Endothelial cell (in vitro differentiated cells): ENCODE measurements at regions not wholly inside any gene's neighbourhood (a gene's known extent, or its start where the extent isn't known, plus 50 kb on each side); places are given as distances from the start of the nearest gene placed in this dataset.

Experiments
- DNase-seq: peaks from one replicate; pipeline ENCODE4 v3.0.0; 2021; ENCODE audit warnings: low spot score
- H3K27ac Mint-ChIP-seq: one replicate; pipeline ENCODE4 v1.8.0; 2021; ENCODE audit warnings: mixed read lengths, inconsistent platforms; ENCODE audit not compliant: unreplicated experiment
- H3K27me3 Mint-ChIP-seq: one replicate; pipeline ENCODE4 v1.8.0; 2021; ENCODE audit warnings: mild to moderate bottlenecking, moderate library complexity, mixed read lengths, inconsistent platforms; ENCODE audit not compliant: unreplicated experiment
- H3K36me3 Mint-ChIP-seq: one replicate; pipeline ENCODE4 v1.8.0; 2021; ENCODE audit warnings: mild to moderate bottlenecking, low read depth, mixed read lengths, inconsistent platforms; ENCODE audit not compliant: unreplicated experiment
- H3K4me1 Mint-ChIP-seq: one replicate; pipeline ENCODE4 v1.8.0; 2021; ENCODE audit warnings: mild to moderate bottlenecking, mixed read lengths, inconsistent platforms; ENCODE audit not compliant: unreplicated experiment
- H3K4me3 Mint-ChIP-seq: one replicate; pipeline ENCODE4 v1.8.0; 2021; ENCODE audit warnings: mild to moderate bottlenecking, mixed read lengths, inconsistent platforms; ENCODE audit not compliant: unreplicated experiment
- H3K9me3 Mint-ChIP-seq: one replicate; pipeline ENCODE4 v1.8.0; 2021; ENCODE audit warnings: mixed read lengths, inconsistent platforms; ENCODE audit not compliant: unreplicated experiment
- TF ChIP-seq, protein P1 (sequence below): fragments of 200-600 bp; sonication (generic); IDR thresholded peaks from one replicate; pipeline ENCODE4 v1.5.0; 2021; ENCODE audit warnings: antibody characterized with exemption; ENCODE audit not compliant: unreplicated experiment

DNA sequence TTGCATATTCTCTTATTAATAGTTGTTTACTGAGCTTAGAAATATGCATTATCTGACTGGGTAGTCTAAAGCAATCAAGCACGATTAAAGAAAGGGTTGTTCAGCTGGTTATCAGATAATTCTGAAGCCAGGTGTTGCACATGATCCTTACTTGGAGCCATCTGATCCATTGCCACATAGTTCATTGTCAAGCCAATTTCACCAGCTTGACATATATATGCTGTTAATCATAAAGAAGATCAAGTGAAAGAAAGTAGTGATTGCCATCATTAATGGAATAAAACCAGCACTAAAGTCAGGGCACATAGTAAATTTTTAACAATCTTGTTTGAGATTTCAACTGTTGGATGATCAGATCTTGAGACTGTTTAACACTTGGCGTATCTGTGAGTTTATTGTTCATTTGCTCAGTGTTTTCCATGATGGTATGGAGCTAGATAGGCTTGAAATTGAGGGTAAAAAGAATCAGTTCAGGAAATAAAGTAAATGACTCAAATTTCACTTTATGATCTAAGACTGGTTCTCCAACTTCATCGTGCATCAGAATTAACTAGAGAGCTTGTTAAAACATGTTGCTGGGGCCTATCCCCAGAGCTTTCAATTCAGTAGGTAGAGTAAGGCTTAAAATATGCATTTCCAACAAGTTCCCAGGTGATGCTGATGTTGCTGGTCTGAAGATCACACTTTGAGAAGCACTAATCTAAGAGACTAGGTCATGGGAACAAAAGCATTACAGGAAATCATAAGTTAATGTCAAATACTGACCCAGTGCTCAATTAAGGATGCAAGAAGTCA lies 539.6 kb downstream of the SATB2 start:
- TF ChIP-seq, protein P1, sequence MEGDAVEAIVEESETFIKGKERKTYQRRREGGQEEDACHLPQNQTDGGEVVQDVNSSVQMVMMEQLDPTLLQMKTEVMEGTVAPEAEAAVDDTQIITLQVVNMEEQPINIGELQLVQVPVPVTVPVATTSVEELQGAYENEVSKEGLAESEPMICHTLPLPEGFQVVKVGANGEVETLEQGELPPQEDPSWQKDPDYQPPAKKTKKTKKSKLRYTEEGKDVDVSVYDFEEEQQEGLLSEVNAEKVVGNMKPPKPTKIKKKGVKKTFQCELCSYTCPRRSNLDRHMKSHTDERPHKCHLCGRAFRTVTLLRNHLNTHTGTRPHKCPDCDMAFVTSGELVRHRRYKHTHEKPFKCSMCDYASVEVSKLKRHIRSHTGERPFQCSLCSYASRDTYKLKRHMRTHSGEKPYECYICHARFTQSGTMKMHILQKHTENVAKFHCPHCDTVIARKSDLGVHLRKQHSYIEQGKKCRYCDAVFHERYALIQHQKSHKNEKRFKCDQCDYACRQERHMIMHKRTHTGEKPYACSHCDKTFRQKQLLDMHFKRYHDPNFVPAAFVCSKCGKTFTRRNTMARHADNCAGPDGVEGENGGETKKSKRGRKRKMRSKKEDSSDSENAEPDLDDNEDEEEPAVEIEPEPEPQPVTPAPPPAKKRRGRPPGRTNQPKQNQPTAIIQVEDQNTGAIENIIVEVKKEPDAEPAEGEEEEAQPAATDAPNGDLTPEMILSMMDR: no peak

DNA sequence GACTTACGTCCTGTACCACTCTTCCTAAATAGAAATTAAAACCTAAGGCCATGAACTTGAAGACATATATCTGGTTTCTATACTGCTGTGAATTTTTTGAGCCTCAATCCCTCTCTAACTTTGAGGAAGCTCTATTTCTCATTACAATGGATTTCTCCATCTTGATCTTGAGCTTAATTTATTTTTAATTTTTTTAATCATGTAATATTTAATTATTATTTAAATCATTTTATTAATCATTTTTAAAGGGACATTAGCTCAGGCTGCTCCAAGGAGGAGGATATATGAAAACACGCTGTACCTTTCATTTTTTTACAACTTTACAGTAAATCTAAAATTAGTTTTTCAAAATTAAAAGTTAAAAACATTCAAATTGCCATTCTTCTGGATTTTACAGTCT lies 540.5 kb downstream of the SATB2 start:
- H3K36me3 Mint-ChIP-seq: no peaks in the 10 kb centered on the region
- H3K4me3 Mint-ChIP-seq: no peak overlapping the region
- DNase-seq: no peak
- no peaks in the 10 kb centered on the region for H3K4me1 Mint-ChIP-seq
- TF ChIP-seq, protein P1: no peak
- H3K27me3 Mint-ChIP-seq: no peaks in the 10 kb centered on the region
- H3K9me3 Mint-ChIP-seq: no peaks in the 10 kb centered on the region
- no peak overlapping the region for H3K27ac Mint-ChIP-seq

More for the DNA sequence above, 539.6 kb downstream of the SATB2 start:
- H3K4me3 Mint-ChIP-seq: no peak overlapping the region
- H3K36me3 Mint-ChIP-seq: no peaks in the 10 kb centered on the region
- H3K9me3 Mint-ChIP-seq: no peaks in the 10 kb centered on the region
- H3K27ac Mint-ChIP-seq: no peak overlapping the region
- no peak for DNase-seq
- no peaks in the 10 kb centered on the region for H3K27me3 Mint-ChIP-seq
- H3K4me1 Mint-ChIP-seq: no peaks in the 10 kb centered on the region

DNA sequence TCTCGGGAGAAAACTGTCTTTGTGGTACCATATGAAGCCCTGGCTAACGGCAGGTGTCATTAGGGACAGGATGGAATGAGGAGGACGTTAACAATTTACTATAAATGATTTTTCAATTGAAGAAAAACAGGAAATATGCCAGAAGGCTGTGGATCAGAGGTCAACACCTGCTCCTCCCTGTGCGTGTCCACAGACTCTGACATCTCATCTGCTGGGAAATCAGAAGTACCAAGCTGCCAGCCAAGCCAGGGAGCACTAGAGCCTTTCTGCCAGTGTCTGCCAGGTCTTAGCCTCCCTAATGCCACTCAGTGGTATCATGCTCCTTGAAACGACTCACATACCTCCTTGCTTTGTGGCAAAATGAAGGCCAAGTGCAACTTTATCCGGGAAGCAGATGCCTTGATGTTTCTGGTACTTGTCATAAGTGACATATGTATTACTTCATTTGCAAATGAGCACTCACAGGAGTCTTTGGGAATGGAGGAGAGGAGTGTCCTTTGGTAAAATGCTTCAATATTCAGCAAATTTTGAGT lies 541.1 kb downstream of the SATB2 start:
- no peaks in the 10 kb centered on the region for H3K9me3 Mint-ChIP-seq
- H3K4me3 Mint-ChIP-seq: no peak overlapping the region
- peaks cover under 1% of the 10 kb centered on the region for H3K4me1 Mint-ChIP-seq
- H3K27me3 Mint-ChIP-seq: no peaks in the 10 kb centered on the region
- TF ChIP-seq, protein P1: no peak
- no peak overlapping the region for H3K27ac Mint-ChIP-seq
- H3K36me3 Mint-ChIP-seq: no peaks in the 10 kb centered on the region
- no peak for DNase-seq

DNA sequence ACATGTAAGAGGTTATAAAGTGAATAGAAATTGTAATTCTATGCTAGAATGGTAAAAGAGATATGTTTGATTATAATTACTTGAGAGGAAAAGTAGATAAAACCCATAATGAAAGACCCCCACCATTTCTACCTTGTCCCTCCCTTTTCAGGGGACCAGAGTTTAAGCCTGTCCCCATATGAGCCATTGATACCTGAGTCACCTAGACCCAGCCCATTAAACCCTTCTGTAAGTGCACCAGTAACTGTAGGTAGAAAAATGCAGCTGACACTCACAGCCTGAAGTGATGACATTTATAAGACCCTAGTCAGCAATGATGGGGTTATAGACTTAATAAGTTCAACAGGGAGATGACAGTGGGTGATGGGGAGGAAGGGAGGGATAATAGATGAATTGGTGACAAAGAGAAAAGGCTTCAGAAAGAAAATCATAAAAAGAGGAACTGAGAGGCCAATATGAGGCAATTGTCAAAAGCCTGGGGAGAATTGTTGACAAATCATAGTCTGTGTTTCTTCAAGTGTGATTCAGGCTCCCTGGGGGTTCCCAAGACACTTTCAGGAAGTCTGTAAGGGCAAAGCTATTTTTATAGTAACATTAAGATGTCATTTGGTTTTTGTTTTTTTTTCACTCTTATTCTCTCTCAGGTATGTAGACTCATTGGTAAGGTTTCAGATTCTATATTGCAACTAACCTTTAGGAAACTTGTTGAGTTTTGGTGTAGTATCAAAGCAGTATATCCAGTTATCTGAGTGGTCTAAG lies 544.2 kb downstream of the SATB2 start:
- TF ChIP-seq, protein P1: no peak
- Mint-ChIP-seq H3K9me3 (no peaks in the 10 kb centered on the region), H3K27ac (no peak overlapping the region), H3K36me3 (no peaks in the 10 kb centered on the region), H3K27me3 (no peaks in the 10 kb centered on the region), H3K4me1 (peaks cover 2% of the 10 kb centered on the region), H3K4me3 (no peak overlapping the region)
- DNase-seq: no peak
